Tibial nerve (tissue), 4 donors: ENCODE measurements at regions not wholly inside any gene's neighbourhood (a gene's known extent, or its start where the extent isn't known, plus 50 kb on each side); places are given as distances from the start of the nearest gene placed in this dataset.

Source experiments
- DNase-seq, 2 donors: peaks; one replicate each; pipeline ENCODE4 v3.0.0-alpha.2; 2019; ENCODE audit warnings: low spot score in 2 of 2
- H3K27ac ChIP-seq, 4 donors: fragments of 200-600 bp; sonication (generic) in 3 of 4; one replicate each; pipeline ENCODE4 v1.5.1; 2017 to 2019; ENCODE audit warnings: mild to moderate bottlenecking in 1 of 4
- H3K27me3 ChIP-seq, 2 donors: fragments of 200-600 bp; sonication (generic) in 1 of 2; one replicate each; pipeline versions ENCODE4 v1.5.1 to v1.6.0; 2017 to 2019
- H3K36me3 ChIP-seq, 3 donors: fragments of 200-600 bp; sonication (generic); one replicate each; pipeline ENCODE4 v1.5.1; 2018 to 2019
- H3K4me1 ChIP-seq, 4 donors: fragments of 200-600 bp; sonication (generic) in 3 of 4; one replicate each; pipeline ENCODE4 v1.5.1; 2017 to 2019
- H3K4me3 ChIP-seq, 4 donors: fragments of 200-600 bp; sonication (generic) in 3 of 4; one replicate each; pipeline ENCODE4 v1.5.1; 2017 to 2019; ENCODE audit warnings: mild to moderate bottlenecking in 1 of 4, moderate library complexity in 1 of 4
- H3K9me3 ChIP-seq, 4 donors: fragments of 200-600 bp; sonication (generic) in 3 of 4; one replicate each; pipeline ENCODE4 v1.5.1; 2017 to 2019
- CTCF ChIP-seq, 5 experiments: fragments of 200-600 bp in 3 of 5; fragments of 450-650 bp in 2 of 5; sonication (generic) in 3 of 5; IDR thresholded peaks; one replicate each; pipeline ENCODE4 v1.5.1; 2016 to 2019; ENCODE audit warnings: antibody characterized with exemption in 5 of 5, mild to moderate bottlenecking in 3 of 5, moderate library complexity in 2 of 5
- EP300 ChIP-seq, 2 donors: sonication (generic); formaldehyde crosslinking; IDR thresholded peaks; one replicate each; pipeline ENCODE4 v1.6.1; 2017; ENCODE audit warnings: antibody characterized with exemption in 2 of 2, mild to moderate bottlenecking in 1 of 2
- POLR2A ChIP-seq, 2 donors: fragments of 450-650 bp; IDR thresholded peaks; one replicate each; pipeline ENCODE4 v1.6.1; 2017; ENCODE audit warnings: antibody characterized with exemption in 2 of 2, mild to moderate bottlenecking in 2 of 2, moderate library complexity in 2 of 2
- WGBS, 2 donors: methylation state at CpG; one replicate each; pipeline ENCODE4 v1.1.5; 2018; 5-methylcytosine and 5-hydroxymethylcytosine counted together

GRCh38 chr16:5789033-5789432, 691.4 kb upstream of the EEF2KMT start:
- Histone ChIP-seq H3K9me3 (peaks cover 0 to 11% (median 0%) of the 10 kb centered on the region in 4 donors), H3K27me3 (no peaks in the 10 kb centered on the region), H3K4me3 (no peak overlapping the region), H3K36me3 (no peaks in the 10 kb centered on the region), H3K4me1 (no peaks in the 10 kb centered on the region), H3K27ac (no peak overlapping the region)
- DNase-seq: no peak
- TF ChIP-seq POLR2A (IDR thresholded peaks at IDR 0.05): no peak
- TF ChIP-seq CTCF (IDR thresholded peaks at IDR 0.05): no peak
- TF ChIP-seq EP300 (IDR thresholded peaks at IDR 0.05): no peak
- WGBS, 2 donors: 52 to 63% methylated on average over 2 of the region's 2 CpGs

DNA sequence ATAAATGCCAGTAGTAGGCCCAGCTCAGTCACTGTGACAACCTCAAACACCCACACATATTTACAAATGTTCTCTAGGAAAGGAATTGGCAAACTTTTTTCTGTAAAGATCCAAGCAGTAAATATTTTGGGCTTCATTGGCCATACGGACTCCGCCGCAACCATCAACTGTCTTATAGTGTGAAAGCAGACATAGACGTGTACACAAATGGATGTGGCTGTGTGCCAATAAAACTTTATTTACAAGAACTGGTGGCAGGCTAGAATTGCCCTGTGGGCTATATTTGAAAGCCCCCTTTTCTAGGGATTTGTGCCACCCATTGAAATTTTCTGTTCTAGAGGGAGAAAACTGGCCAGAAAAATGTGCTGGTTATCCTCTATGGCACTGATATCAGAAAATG, 683.8 kb upstream of the EEF2KMT start:
- DNase-seq: no peak
- H3K4me3 ChIP-seq: no peak overlapping the region
- WGBS, 2 donors: 89 to 90% methylated on average over 4 of the region's 4 CpGs
- H3K9me3 ChIP-seq: peaks cover 0 to 19% (median 0%) of the 10 kb centered on the region in 4 donors
- H3K36me3 ChIP-seq: no peaks in the 10 kb centered on the region
- H3K4me1 ChIP-seq: no peaks in the 10 kb centered on the region
- no peaks in the 10 kb centered on the region for H3K27me3 ChIP-seq
- TF ChIP-seq CTCF (IDR thresholded peaks at IDR 0.05) (no peak), EP300 (IDR thresholded peaks at IDR 0.05) (no peak), POLR2A (IDR thresholded peaks at IDR 0.05) (no peak)
- H3K27ac ChIP-seq: no peak overlapping the region

GRCh38 chr16:5776876-5777275, 679.3 kb upstream of the EEF2KMT start:
- TF ChIP-seq POLR2A (IDR thresholded peaks at IDR 0.05) (no peak), EP300 (IDR thresholded peaks at IDR 0.05) (no peak), CTCF (IDR thresholded peaks at IDR 0.05) (no peak)
- WGBS, 2 donors: 46 to 58% methylated on average over 2 of the region's 2 CpGs
- Histone ChIP-seq H3K27ac (no peak overlapping the region), H3K9me3 (peaks cover 0 to 3% (median 0%) of the 10 kb centered on the region in 4 donors), H3K27me3 (no peaks in the 10 kb centered on the region), H3K4me3 (no peak overlapping the region), H3K36me3 (no peaks in the 10 kb centered on the region), H3K4me1 (no peaks in the 10 kb centered on the region)
- DNase-seq: no peak

DNA sequence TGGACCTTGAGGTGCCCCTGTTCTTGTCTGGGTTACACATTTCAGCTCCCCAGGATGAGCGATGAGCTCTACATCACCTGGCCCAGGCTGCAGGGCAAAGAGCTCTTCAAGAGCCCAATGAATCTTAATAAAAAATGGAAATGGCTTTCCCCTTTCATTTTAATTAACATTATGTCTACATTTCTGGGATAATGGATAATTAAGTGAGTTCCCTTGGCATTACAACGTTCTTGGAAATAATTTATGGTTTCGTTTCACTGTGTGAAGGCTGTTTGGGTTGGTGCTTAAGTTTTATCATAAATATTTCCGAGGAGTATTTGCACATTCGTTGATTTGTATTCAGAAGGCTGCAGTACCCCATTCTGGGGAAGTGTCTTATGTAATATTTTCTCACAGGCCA, 678.3 kb upstream of the EEF2KMT start:
- TF ChIP-seq EP300 (IDR thresholded peaks at IDR 0.05): no peak
- no peak for TF ChIP-seq CTCF (IDR thresholded peaks at IDR 0.05)
- TF ChIP-seq POLR2A (IDR thresholded peaks at IDR 0.05): no peak
- DNase-seq: no peak
- Histone ChIP-seq H3K27ac (no peak overlapping the region), H3K27me3 (no peaks in the 10 kb centered on the region), H3K4me1 (no peaks in the 10 kb centered on the region), H3K9me3 (no peaks in the 10 kb centered on the region), H3K36me3 (no peaks in the 10 kb centered on the region), H3K4me3 (no peak overlapping the region)
- WGBS, 2 donors: 75 to 79% methylated on average over 5 of the region's 5 CpGs

DNA sequence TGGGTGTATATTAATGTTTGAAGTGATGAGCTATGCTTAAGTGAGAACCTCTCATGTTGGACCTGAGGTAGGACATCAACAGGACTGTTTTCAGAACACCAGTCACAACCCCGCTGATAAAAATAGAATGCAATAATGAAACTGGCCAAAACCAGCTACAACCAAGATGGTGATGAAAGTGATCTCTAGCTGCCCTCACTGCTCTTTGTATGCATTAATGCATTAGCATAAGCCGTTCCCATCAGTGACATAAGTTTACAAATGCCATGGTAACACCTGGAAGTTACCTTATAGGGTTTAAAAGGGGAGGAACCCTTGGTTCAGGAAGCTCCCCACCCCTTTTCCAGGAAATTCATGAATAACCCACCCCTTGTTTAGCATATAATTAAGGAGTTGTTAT, 672.5 kb upstream of the EEF2KMT start:
- H3K4me1 ChIP-seq: no peaks in the 10 kb centered on the region
- H3K27me3 ChIP-seq: no peaks in the 10 kb centered on the region
- no peak overlapping the region for H3K27ac ChIP-seq
- H3K9me3 ChIP-seq: peaks cover 0 to 5% (median 0%) of the 10 kb centered on the region in 4 donors
- WGBS, 2 donors: 86 to 87% methylated on average over 2 of the region's 2 CpGs
- no peak for TF ChIP-seq EP300 (IDR thresholded peaks at IDR 0.05)
- TF ChIP-seq CTCF (IDR thresholded peaks at IDR 0.05): no peak
- DNase-seq: no peak
- no peaks in the 10 kb centered on the region for H3K36me3 ChIP-seq
- H3K4me3 ChIP-seq: no peak overlapping the region
